ENCODE measurements at regions not wholly inside any gene's neighbourhood (a gene's known extent, or its start where the extent isn't known, plus 50 kb on each side); places are given as distances from the start of the nearest gene placed in this dataset.

GRCh38 chr5:10169359-10169758 lies 80.3 kb downstream of the ATPSCKMT start:
- TF ChIP-seq, protein P1, sequence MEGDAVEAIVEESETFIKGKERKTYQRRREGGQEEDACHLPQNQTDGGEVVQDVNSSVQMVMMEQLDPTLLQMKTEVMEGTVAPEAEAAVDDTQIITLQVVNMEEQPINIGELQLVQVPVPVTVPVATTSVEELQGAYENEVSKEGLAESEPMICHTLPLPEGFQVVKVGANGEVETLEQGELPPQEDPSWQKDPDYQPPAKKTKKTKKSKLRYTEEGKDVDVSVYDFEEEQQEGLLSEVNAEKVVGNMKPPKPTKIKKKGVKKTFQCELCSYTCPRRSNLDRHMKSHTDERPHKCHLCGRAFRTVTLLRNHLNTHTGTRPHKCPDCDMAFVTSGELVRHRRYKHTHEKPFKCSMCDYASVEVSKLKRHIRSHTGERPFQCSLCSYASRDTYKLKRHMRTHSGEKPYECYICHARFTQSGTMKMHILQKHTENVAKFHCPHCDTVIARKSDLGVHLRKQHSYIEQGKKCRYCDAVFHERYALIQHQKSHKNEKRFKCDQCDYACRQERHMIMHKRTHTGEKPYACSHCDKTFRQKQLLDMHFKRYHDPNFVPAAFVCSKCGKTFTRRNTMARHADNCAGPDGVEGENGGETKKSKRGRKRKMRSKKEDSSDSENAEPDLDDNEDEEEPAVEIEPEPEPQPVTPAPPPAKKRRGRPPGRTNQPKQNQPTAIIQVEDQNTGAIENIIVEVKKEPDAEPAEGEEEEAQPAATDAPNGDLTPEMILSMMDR (IDR thresholded peaks at IDR 0.05 in 8 of 11, conservative IDR thresholded peaks at IDR 0.05 in 3 of 11), result no peak
- TF ChIP-seq POLR2A (IDR thresholded peaks at IDR 0.05) (no peak), POLR2AphosphoS5 (IDR thresholded peaks at IDR 0.05) (no peak)
